GM12878 (cell line): ENCODE measurements at regions not wholly inside any gene's neighbourhood (a gene's known extent, or its start where the extent isn't known, plus 50 kb on each side); places are given as distances from the start of the nearest gene placed in this dataset.

ENCODE experiments used
- ATAC-seq: fragments of 200-7000 bp; cut with Tn5 transposase; 3 replicates; pipeline ENCODE4 v1.9.1; 2020; ENCODE audit warnings: mild to moderate bottlenecking, moderate library complexity
- BruUV-seq: library from RNA; stranded (reverse); fragments of 400-500 nt; replicated peaks from 2 replicates; lab custom pipeline; 2021; lab: Mats Ljungman, UMichigan
- CTCF ChIA-PET: fragments of 300-600 bp; sonication (Branson Sonifier 250); formaldehyde crosslinking; extraction: SDS; loops from one replicate; lab custom pipeline; 2021; ENCODE audit warnings: inconsistent platforms; lab: Yijun Ruan, JAX
- POLR2A ChIA-PET: fragments of 350-600 bp; formaldehyde crosslinking; extraction: SDS; loops from one replicate; lab custom pipeline; 2021; ENCODE audit warnings: inconsistent platforms; lab: Charles Lee
- RAD21 ChIA-PET: fragments of 300-600 bp; sonication (Branson Sonifier 250); formaldehyde crosslinking; loops from one replicate; lab custom pipeline; 2023; ENCODE audit warnings: antibody characterized with exemption; ENCODE audit not compliant: unreplicated experiment; lab: Charles Lee
- SMC1A ChIA-PET: fragments of 300-600 bp; sonication (Branson Sonifier 250); formaldehyde crosslinking; loops from one replicate; lab custom pipeline; 2023; ENCODE audit not compliant: unreplicated experiment, uncharacterized antibody; lab: Charles Lee
- DNase-seq: peaks from one replicate; pipeline ENCODE4 v3.0.0-alpha.2; 2011; ENCODE audit warnings: low read depth, low spot score
- FAIRE-seq: peaks from 3 replicates; lab custom pipeline; 2011; peaks lifted over from hg19 to GRCh38; lab: Jason Lieb, UNC
- H2AFZ ChIP-seq: 2 replicates; pipeline ENCODE4 v1.6.0; 2011; ENCODE audit warnings: low read depth, low read length, control low read depth; ENCODE audit not compliant: control insufficient read depth
- H3K27ac ChIP-seq: 2 replicates; pipeline ENCODE4 v1.5.1; 2011; ENCODE audit warnings: control low read depth; ENCODE audit not compliant: control insufficient read depth, insufficient read depth
- H3K27me3 ChIP-seq, 2 experiments: replicated peaks in 1 of 2; 2 replicates each; pipeline versions ENCODE4 v1.6.0 to v1.6.1; 2011; ENCODE audit warnings: low read length in 1 of 2; ENCODE audit not compliant: control insufficient read depth in 2 of 2, insufficient read depth in 2 of 2
- H3K36me3 ChIP-seq, 2 experiments: 2 replicates each; pipeline ENCODE4 v1.5.1; 2011; ENCODE audit warnings: low read length in 1 of 2; ENCODE audit not compliant: control insufficient read depth in 2 of 2, insufficient read depth in 2 of 2
- H3K4me1 ChIP-seq: 2 replicates; pipeline ENCODE4 v1.6.1; 2011; ENCODE audit warnings: mild to moderate bottlenecking, low read length, moderate library complexity, mixed read lengths; ENCODE audit not compliant: control insufficient read depth, insufficient read depth
- H3K4me2 ChIP-seq: 2 replicates; pipeline ENCODE4 v1.6.0; 2011; ENCODE audit warnings: control low read depth; ENCODE audit not compliant: control insufficient read depth, insufficient read depth
- H3K4me3 ChIP-seq: fragments of 200-600 bp; sonication (generic); 2 replicates; pipeline ENCODE4 v1.5.1; 2016
- H3K79me2 ChIP-seq: 2 replicates; pipeline ENCODE4 v1.6.0; 2011; ENCODE audit warnings: low read length; ENCODE audit not compliant: control insufficient read depth, insufficient read depth
- H3K9ac ChIP-seq: 2 replicates; pipeline ENCODE4 v1.8.0; 2011; ENCODE audit warnings: low read length, control low read depth, mixed read lengths; ENCODE audit not compliant: control insufficient read depth, insufficient read depth
- H3K9me3 ChIP-seq: replicated peaks from 3 replicates; pipeline ENCODE4 v1.5.1; 2011; ENCODE audit warnings: mild to moderate bottlenecking, low read length; ENCODE audit not compliant: control insufficient read depth, insufficient read depth
- H4K20me1 ChIP-seq: 2 replicates; pipeline ENCODE4 v1.6.0; 2011; ENCODE audit not compliant: control insufficient read depth, insufficient read depth
- BRCA1 ChIP-seq: IDR thresholded peaks from 2 replicates; pipeline ENCODE4 v1.6.1; 2011; ENCODE audit warnings: low read depth, low read length, improper control_type of control experiment
- DPF2 ChIP-seq: fragments of 450-650 bp; IDR thresholded peaks from 2 replicates; pipeline ENCODE4 v1.6.1; 2017; ENCODE audit warnings: mild to moderate bottlenecking
- EZH2 ChIP-seq: IDR thresholded peaks from 2 replicates; pipeline ENCODE4 v1.6.1; 2012; ENCODE audit warnings: low read depth, mild to moderate bottlenecking, control low read depth, inconsistent platforms, low read length, borderline replicate concordance; ENCODE audit not compliant: control insufficient read depth
- HDAC6 ChIP-seq: fragments of 200-600 bp; sonication (generic); IDR thresholded peaks from one replicate; pipeline ENCODE4 v1.8.0; 2017; ENCODE audit warnings: antibody characterized with exemption; ENCODE audit not compliant: unreplicated experiment
- KLF5 ChIP-seq: fragments of 450-650 bp; IDR thresholded peaks from 2 replicates; pipeline ENCODE4 v1.6.1; 2014; ENCODE audit warnings: mild to moderate bottlenecking; ENCODE audit not compliant: partially characterized antibody
- RCOR1 ChIP-seq: conservative IDR thresholded peaks from 2 replicates; pipeline ENCODE4 v1.6.1; 2012; ENCODE audit warnings: low read depth, low read length, improper control_type of control experiment
- SMC3 ChIP-seq: IDR thresholded peaks from 2 replicates; pipeline ENCODE4 v1.6.1; 2011; ENCODE audit warnings: low read length, improper control_type of control experiment, borderline replicate concordance
- YBX1 ChIP-seq: fragments of 450-650 bp; IDR thresholded peaks from 2 replicates; pipeline ENCODE4 v1.6.1; 2016; ENCODE audit warnings: antibody characterized with exemption
- WGBS: methylation state at CpG from one replicate; pipeline ENCODE4 v1.1.6; 2016; ENCODE audit warnings: low lambda C conversion rate; ENCODE audit not compliant: insufficient replicate concordance, insufficient coverage; ENCODE audit errors: missing lambda C conversion rate; 5-methylcytosine and 5-hydroxymethylcytosine counted together
- in situ Hi-C: fragments of 300-500 bp; cut with MboI; formaldehyde crosslinking; loops from 9 replicates; pipeline ENCODE4 v1.14.3; 2018; ENCODE audit warnings: mixed read lengths
- intact Hi-C: fragments of 100-400 bp; cut with micrococcal nuclease; formaldehyde crosslinking; loops from one replicate; pipeline ENCODE4 v1.14.2; 2022; ENCODE audit not compliant: unreplicated experiment
- TF ChIP-seq, protein P1 (sequence below): IDR thresholded peaks from 2 replicates; pipeline ENCODE4 v1.6.1; 2011; ENCODE audit warnings: low read depth, mild to moderate bottlenecking, low read length, moderate library complexity, borderline replicate concordance; ENCODE audit errors: extremely low read depth
- TF ChIP-seq, protein P2 (sequence below): IDR thresholded peaks from 2 replicates; pipeline ENCODE4 v1.6.1; 2012; ENCODE audit warnings: low read depth, low read length, improper control_type of control experiment

DNA sequence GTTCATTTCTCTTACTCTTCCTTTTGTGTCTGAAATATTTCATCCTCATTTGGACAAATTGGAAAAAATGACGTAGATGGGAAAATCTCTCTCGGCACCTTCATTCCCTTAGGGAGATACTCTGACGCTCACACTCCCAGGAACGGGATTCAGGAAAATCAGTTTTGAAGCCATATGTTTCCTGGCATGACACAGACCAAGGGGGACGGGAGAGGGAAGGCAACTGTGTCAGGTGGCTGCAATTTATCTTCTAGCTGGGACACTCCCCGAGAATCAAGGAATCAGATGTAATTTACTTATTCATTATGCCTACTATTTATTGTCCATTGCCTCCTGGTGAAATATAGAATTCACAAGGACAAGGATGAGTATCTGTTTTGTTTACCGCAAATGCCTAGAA lies 65.5 kb downstream of the IRX5 start (continued):
- no peak for TF ChIP-seq KLF5
- no peak for TF ChIP-seq BRCA1
- TF ChIP-seq, all 136 proteins: peak for 0

DNA sequence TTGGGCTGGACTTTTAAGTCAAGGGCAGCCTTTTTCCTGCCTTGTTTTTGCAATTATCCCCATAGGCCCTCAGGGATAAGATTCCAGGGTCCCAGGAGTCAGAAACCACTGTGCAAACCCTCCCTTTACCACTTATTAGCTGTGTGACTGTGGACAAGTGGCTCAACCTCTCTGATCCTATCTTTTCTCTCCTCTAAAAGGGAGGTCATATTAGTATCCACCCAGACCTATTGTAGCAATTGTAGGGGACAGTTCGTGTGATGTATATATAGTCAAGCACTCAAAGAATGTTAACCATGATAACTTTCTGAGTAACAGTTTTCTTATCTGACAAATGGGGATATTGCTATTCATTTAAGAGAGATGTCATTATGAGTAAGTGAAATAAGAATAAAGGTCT lies 68.2 kb downstream of the IRX5 start:
- ChIA-PET RAD21 (no interaction called here), POLR2A (no interaction called here)
- no peak overlapping the region for H3K4me3 ChIP-seq
- BruUV-seq, result no TSS peak
- no peaks in the 10 kb centered on the region for H3K27me3 ChIP-seq
- in situ Hi-C loops (no loop called here), intact Hi-C loops (no loop called here)
- H3K4me2 ChIP-seq, result no peak overlapping the region
- TF ChIP-seq, protein P1, sequence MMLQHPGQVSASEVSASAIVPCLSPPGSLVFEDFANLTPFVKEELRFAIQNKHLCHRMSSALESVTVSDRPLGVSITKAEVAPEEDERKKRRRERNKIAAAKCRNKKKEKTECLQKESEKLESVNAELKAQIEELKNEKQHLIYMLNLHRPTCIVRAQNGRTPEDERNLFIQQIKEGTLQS, result no peak
- no peak for TF ChIP-seq EZH2
- TF ChIP-seq YBX1, result no peak
- TF ChIP-seq HDAC6, result no peak
- no peak for TF ChIP-seq SMC3
- TF ChIP-seq, protein P2, sequence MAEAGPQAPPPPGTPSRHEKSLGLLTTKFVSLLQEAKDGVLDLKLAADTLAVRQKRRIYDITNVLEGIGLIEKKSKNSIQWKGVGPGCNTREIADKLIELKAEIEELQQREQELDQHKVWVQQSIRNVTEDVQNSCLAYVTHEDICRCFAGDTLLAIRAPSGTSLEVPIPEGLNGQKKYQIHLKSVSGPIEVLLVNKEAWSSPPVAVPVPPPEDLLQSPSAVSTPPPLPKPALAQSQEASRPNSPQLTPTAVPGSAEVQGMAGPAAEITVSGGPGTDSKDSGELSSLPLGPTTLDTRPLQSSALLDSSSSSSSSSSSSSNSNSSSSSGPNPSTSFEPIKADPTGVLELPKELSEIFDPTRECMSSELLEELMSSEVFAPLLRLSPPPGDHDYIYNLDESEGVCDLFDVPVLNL, result no peak
- no peak for TF ChIP-seq DPF2
- TF ChIP-seq RCOR1, result no peak
- TF ChIP-seq, all 136 proteins: peak for 0
- Histone ChIP-seq H4K20me1 (no peaks in the 10 kb centered on the region), H3K79me2 (no peaks in the 10 kb centered on the region), H3K9ac (no peak overlapping the region), H2AFZ (no peak overlapping the region), H3K9me3 (no peaks in the 10 kb centered on the region), H3K4me1 (no peaks in the 10 kb centered on the region), H3K27ac (no peak overlapping the region), H3K36me3 (no peaks in the 10 kb centered on the region)
- FAIRE-seq (no peak), ATAC-seq (no peak), DNase-seq (no peak)
- ChIA-PET SMC1A (no interaction called here), CTCF (no interaction called here)
- 0% methylated on average over 1 of the region's 1 CpG for WGBS
